ENCODE measurements at regions not wholly inside any gene's neighbourhood (a gene's known extent, or its start where the extent isn't known, plus 50 kb on each side); places are given as distances from the start of the nearest gene placed in this dataset.
A peak's percentile ranks its signal among the peaks of the same experiment; 100 is the strongest.

GRCh38 chr9:129432297-129433154 lies 188.4 kb downstream of the C9orf50 start:
- no peak overlapping the region for H2BK120ac ChIP-seq (replicated peaks; ENCODE audit: low read depth, low read length)
- CTCF ChIA-PET (ENCODE audit: partially characterized antibody) = interaction anchor here (0.9 to 2.0 kb wide), 8 partner anchors 12 to 293 kb away, joined by 3 to 6 read pairs (median 3); no protein-coding TSS in a partner anchor
- H3K56ac ChIP-seq (replicated peaks; ENCODE audit: insufficient read length, low read depth, low read length) = no peak overlapping the region
- H3K4me1 ChIP-seq (replicated peaks in 1 of 4; ENCODE audit: control insufficient read depth in 3 of 4, insufficient read depth in 4 of 4, low read length in 3 of 4) = peaks cover 5 to 17% (median 8%) of the 10 kb centered on the region in 4 experiments
- 63% methylated on average over 15 of the region's 15 CpGs; no CpG with 5 or more reads in 1 of the 2 experiments for whole genome bisulfite sequencing, 2 experiments (ENCODE audit: extremely low coverage in 1 of 2, insufficient coverage in 1 of 2, insufficient read length in 1 of 2, insufficient replicate concordance in 2 of 2, low coverage in 1 of 2, low lambda C conversion rate in 2 of 2, missing lambda C conversion rate in 1 of 2)
- H2AFZ ChIP-seq (ENCODE audit: low read length) = no peak overlapping the region
- peak overlapping the region; percentile 26 for H4K8ac ChIP-seq (ENCODE audit: extremely low read depth, insufficient read depth, low read length)
- no peak overlapping the region for H3K4me3 ChIP-seq (ENCODE audit: extremely low read depth in 1 of 4, insufficient read depth in 2 of 4, low read depth in 3 of 4, low read length in 4 of 4)
- peaks cover 0 to 3% of the 10 kb centered on the region in 2 experiments for H4K20me1 ChIP-seq (replicated peaks in 1 of 2; ENCODE audit: control insufficient read depth in 1 of 2, insufficient read depth in 2 of 2, low read length in 2 of 2)
- peak overlapping the region; percentile 38; the same call in 1 of the 2 replicates for H3K18ac ChIP-seq (ENCODE audit: extremely low read depth, low read length)
- H3K79me2 ChIP-seq (ENCODE audit: control insufficient read depth in 1 of 2, insufficient read depth in 2 of 2, low read length in 2 of 2) = no peaks in the 10 kb centered on the region
- H3K36me3 ChIP-seq (ENCODE audit: control insufficient read depth in 2 of 4, insufficient read depth in 4 of 4, low read length in 3 of 4) = no peaks in the 10 kb centered on the region
- H3K23me2 ChIP-seq (ENCODE audit: low read depth, low read length) = peaks cover 7% of the 10 kb centered on the region; the same call in 1 of the 2 replicates
- no peak overlapping the region for H3K14ac ChIP-seq (ENCODE audit: insufficient read length)
- POLR2A ChIA-PET (ENCODE audit: partially characterized antibody) = interaction anchor here (0.6 kb wide), 1 partner anchor 283 kb away, joined by 3 read pairs; no protein-coding TSS in a partner anchor
- no peak for DNase-seq (ENCODE audit: low read depth in 1 of 2, low spot score in 2 of 2)
- no peak overlapping the region for H2AK5ac ChIP-seq (ENCODE audit: low read depth, low read length)
- H2BK5ac ChIP-seq (ENCODE audit: low read depth, low read length) = no peak overlapping the region
- FAIRE-seq = no peak
- H3K27ac ChIP-seq (ENCODE audit: low read depth, low read length) = no peak overlapping the region
- H4K91ac ChIP-seq (replicated peaks; ENCODE audit: insufficient read length, low read length) = no peak overlapping the region
- H2BK12ac ChIP-seq (ENCODE audit: low read depth, low read length) = peak overlapping the region; percentile 77; the same call in 1 of the 2 replicates
- H2BK20ac ChIP-seq (ENCODE audit: low read length) = no peak overlapping the region; the same call in 1 of the 2 replicates
- no peaks in the 10 kb centered on the region for H3K9me3 ChIP-seq (ENCODE audit: insufficient read depth in 2 of 2, low read depth in 1 of 2, low read length in 1 of 2)
- no peak overlapping the region for H3K4ac ChIP-seq (replicated peaks; ENCODE audit: insufficient read length, low read depth, low read length)
- peaks cover 12 to 30% (median 22%) of the 10 kb centered on the region in 4 experiments for H3K27me3 ChIP-seq (replicated peaks in 1 of 4; ENCODE audit: control insufficient read depth in 3 of 4, extremely low read depth in 1 of 4, insufficient read depth in 3 of 4, low read length in 3 of 4)
- H4K5ac ChIP-seq (ENCODE audit: insufficient read length, low read depth, low read length) = no peak overlapping the region
- peak overlapping the region; percentile 90 for H2BK15ac ChIP-seq (ENCODE audit: low read length)
- H3K4me2 ChIP-seq (ENCODE audit: insufficient read depth in 1 of 2, low read depth in 2 of 2, low read length in 2 of 2) = no peak overlapping the region
- no peak overlapping the region for H3K23ac ChIP-seq (ENCODE audit: insufficient read length)
- H3K9ac ChIP-seq (replicated peaks in 1 of 4; ENCODE audit: extremely low read depth in 1 of 4, low read depth in 3 of 4, low read length in 3 of 4) = no peak overlapping the region
- H3K79me1 ChIP-seq (ENCODE audit: low read depth, low read length) = no peaks in the 10 kb centered on the region
- TF ChIP-seq RXRA (IDR thresholded peaks at IDR 0.05; ENCODE audit: insufficient read depth, low read depth, low read length) (no peak), JUN (IDR thresholded peaks at IDR 0.05; ENCODE audit: low read depth, low read length) (no peak), E2F6 (IDR thresholded peaks at IDR 0.05) (no peak), SIRT6 (IDR thresholded peaks at IDR 0.05; ENCODE audit: low read length) (no peak), CHD1 (IDR thresholded peaks at IDR 0.05; ENCODE audit: low read depth, low read length) (no peak), POU5F1 (IDR thresholded peaks at IDR 0.05; ENCODE audit: low read depth, low read length) (no peak), YY1 (IDR thresholded peaks at IDR 0.05; ENCODE audit: low read depth, low read length) (no peak), EZH2 (IDR thresholded peaks at IDR 0.05; ENCODE audit: low read depth, low read length, severe bottlenecking) (no peak), JUND (IDR thresholded peaks at IDR 0.05; ENCODE audit: low read length) (no peak), ZNF274 (IDR thresholded peaks at IDR 0.05; ENCODE audit: borderline replicate concordance, extremely low read depth, low read length) (no peak), CBX8 (IDR thresholded peaks at IDR 0.05; ENCODE audit: borderline replicate concordance, low read depth, low read length) (no peak)
